ENCODE measurements at regions not wholly inside any gene's neighbourhood (a gene's known extent, or its start where the extent isn't known, plus 50 kb on each side); places are given as distances from the start of the nearest gene placed in this dataset.

GRCh38 chr3:144229953-144230352 lies 258.3 kb downstream of the DIPK2A start:
- TF ChIP-seq FOXK2 (IDR thresholded peaks at IDR 0.05) (no peak), NFRKB (IDR thresholded peaks at IDR 0.05) (no peak), FOXA1 (IDR thresholded peaks at IDR 0.05) (no peak), FOXM1 (IDR thresholded peaks at IDR 0.05; ENCODE audit: borderline replicate concordance) (no peak), PKNOX1 (IDR thresholded peaks at IDR 0.05) (no peak), HDGF (IDR thresholded peaks at IDR 0.05; ENCODE audit: borderline replicate concordance) (no peak), SP1 (IDR thresholded peaks at IDR 0.05) (no peak), TARDBP (IDR thresholded peaks at IDR 0.05) (no peak), ARNT (IDR thresholded peaks at IDR 0.05) (no peak), BHLHE40 (IDR thresholded peaks at IDR 0.05; ENCODE audit: borderline replicate concordance) (no peak), CTBP1 (IDR thresholded peaks at IDR 0.05; ENCODE audit: borderline replicate concordance) (no peak), SUZ12 (IDR thresholded peaks at IDR 0.05) (no peak)
